ENCODE measurements at regions not wholly inside any gene's neighbourhood (a gene's known extent, or its start where the extent isn't known, plus 50 kb on each side); places are given as distances from the start of the nearest gene placed in this dataset.

DNA sequence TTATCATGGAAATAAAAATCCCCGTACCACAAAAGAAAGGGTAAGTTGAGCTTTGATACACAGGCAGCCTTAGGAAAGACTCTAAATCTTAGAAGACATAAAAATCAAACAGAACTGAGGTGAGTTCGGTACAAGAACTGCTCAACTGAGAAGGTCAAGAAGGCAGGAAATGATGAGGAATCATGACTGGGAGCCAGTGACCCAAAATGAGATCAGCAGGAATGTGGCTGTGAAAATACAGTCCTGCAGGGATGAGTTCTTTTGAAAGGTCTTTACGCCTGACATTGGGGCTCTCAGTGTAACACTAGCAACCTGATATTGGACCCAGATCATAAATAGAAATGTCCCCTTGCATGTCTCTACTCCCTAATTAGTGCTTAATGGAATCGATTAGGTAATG lies 56.3 kb upstream of the CDH11 start:
- Histone ChIP-seq H3K4me3 (ENCODE audit: control extremely low read depth in 1 of 5, extremely low read depth in 1 of 5, insufficient read depth in 1 of 5, low read depth in 2 of 5, low read length in 4 of 5) (no peak overlapping the region), H3K4me1 (ENCODE audit: control insufficient read depth in 2 of 2, insufficient read depth in 2 of 2, low read length in 2 of 2) (no peaks in the 10 kb centered on the region), H3K9me3 (ENCODE audit: control extremely low read depth in 1 of 3, control insufficient read depth in 2 of 3, insufficient read depth in 1 of 3, low read length in 2 of 3) (no peaks in the 10 kb centered on the region), H3K27me3 (replicated peaks in 1 of 4; ENCODE audit: control extremely low read depth in 1 of 4, control insufficient read depth in 3 of 4, insufficient read depth in 4 of 4, low read length in 3 of 4) (no peaks in the 10 kb centered on the region), H3K36me3 (replicated peaks in 1 of 2; ENCODE audit: control extremely low read depth in 1 of 2, control insufficient read depth in 1 of 2, extremely low read depth in 1 of 2, insufficient read depth in 2 of 2, low read length in 1 of 2) (no peaks in the 10 kb centered on the region), H4K20me1 (ENCODE audit: control insufficient read depth, insufficient read depth, low read length, poor library complexity, severe bottlenecking) (no peaks in the 10 kb centered on the region), H3K79me2 (ENCODE audit: control insufficient read depth, insufficient read depth, low read length) (no peaks in the 10 kb centered on the region), H3K9ac (ENCODE audit: low read length) (no peak overlapping the region), H3K4me2 (replicated peaks; ENCODE audit: low read depth, low read length, poor library complexity, severe bottlenecking) (no peak overlapping the region), H3K27ac (ENCODE audit: low read length in 2 of 2) (no peak overlapping the region), H2AFZ (ENCODE audit: insufficient read depth, low read depth, low read length, poor library complexity, severe bottlenecking) (no peak overlapping the region)
- Mint-ChIP-seq H3K4me3 (no peak overlapping the region), H3K27me3 (no peaks in the 10 kb centered on the region), H3K4me1 (no peaks in the 10 kb centered on the region), H3K9me3 (ENCODE audit: insufficient read depth) (peaks cover 2% of the 10 kb centered on the region), H3K27ac (no peak overlapping the region)
- TF ChIP-seq, protein P1, sequence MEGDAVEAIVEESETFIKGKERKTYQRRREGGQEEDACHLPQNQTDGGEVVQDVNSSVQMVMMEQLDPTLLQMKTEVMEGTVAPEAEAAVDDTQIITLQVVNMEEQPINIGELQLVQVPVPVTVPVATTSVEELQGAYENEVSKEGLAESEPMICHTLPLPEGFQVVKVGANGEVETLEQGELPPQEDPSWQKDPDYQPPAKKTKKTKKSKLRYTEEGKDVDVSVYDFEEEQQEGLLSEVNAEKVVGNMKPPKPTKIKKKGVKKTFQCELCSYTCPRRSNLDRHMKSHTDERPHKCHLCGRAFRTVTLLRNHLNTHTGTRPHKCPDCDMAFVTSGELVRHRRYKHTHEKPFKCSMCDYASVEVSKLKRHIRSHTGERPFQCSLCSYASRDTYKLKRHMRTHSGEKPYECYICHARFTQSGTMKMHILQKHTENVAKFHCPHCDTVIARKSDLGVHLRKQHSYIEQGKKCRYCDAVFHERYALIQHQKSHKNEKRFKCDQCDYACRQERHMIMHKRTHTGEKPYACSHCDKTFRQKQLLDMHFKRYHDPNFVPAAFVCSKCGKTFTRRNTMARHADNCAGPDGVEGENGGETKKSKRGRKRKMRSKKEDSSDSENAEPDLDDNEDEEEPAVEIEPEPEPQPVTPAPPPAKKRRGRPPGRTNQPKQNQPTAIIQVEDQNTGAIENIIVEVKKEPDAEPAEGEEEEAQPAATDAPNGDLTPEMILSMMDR (IDR thresholded peaks at IDR 0.05) = no peak
- no peak for TF ChIP-seq EZH2 (IDR thresholded peaks at IDR 0.05; ENCODE audit: borderline replicate concordance, insufficient read depth, low read depth, low read length, poor library complexity, severe bottlenecking)
- ChIA-PET POLR2A (no interaction called here), CTCF (no interaction called here)
- intact Hi-C loops (cut with micrococcal nuclease) = no loop called here
- 80% methylated on average over 1 of the region's 4 CpGs for WGBS (ENCODE audit: insufficient coverage)
- no peak for ATAC-seq (ENCODE audit: low read depth)
- DNase-seq = no peak

DNA sequence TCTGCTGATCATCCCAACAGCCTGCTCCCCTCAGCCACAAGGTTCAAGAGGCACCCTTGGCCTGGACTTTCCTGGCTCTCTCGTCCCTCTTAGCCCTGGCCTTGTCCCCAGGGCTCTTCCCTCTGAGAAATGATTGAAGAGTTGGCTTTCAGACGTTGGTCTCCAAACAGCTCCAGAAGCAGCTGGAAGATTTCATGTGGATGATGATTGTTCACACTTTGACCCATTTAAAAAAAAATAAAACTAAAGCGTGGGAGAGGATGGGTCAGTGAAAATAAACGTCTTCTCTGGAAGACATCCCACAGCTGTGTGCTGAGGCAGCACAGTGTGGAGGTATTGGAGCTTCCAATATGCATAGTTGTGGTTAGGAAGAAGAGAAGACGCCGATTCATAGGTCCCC lies 54.7 kb upstream of the CDH11 start:
- Histone ChIP-seq H3K4me3 (ENCODE audit: control extremely low read depth in 1 of 5, extremely low read depth in 1 of 5, insufficient read depth in 1 of 5, low read depth in 2 of 5, low read length in 4 of 5) (no peak overlapping the region), H3K27ac (ENCODE audit: low read length in 2 of 2) (no peak overlapping the region), H2AFZ (ENCODE audit: insufficient read depth, low read depth, low read length, poor library complexity, severe bottlenecking) (no peak overlapping the region), H3K4me1 (ENCODE audit: control insufficient read depth in 2 of 2, insufficient read depth in 2 of 2, low read length in 2 of 2) (no peaks in the 10 kb centered on the region), H3K4me2 (replicated peaks; ENCODE audit: low read depth, low read length, poor library complexity, severe bottlenecking) (no peak overlapping the region), H3K79me2 (ENCODE audit: control insufficient read depth, insufficient read depth, low read length) (no peaks in the 10 kb centered on the region), H3K9ac (ENCODE audit: low read length) (no peak overlapping the region), H3K36me3 (replicated peaks in 1 of 2; ENCODE audit: control extremely low read depth in 1 of 2, control insufficient read depth in 1 of 2, extremely low read depth in 1 of 2, insufficient read depth in 2 of 2, low read length in 1 of 2) (no peaks in the 10 kb centered on the region), H4K20me1 (ENCODE audit: control insufficient read depth, insufficient read depth, low read length, poor library complexity, severe bottlenecking) (no peaks in the 10 kb centered on the region), H3K27me3 (replicated peaks in 1 of 4; ENCODE audit: control extremely low read depth in 1 of 4, control insufficient read depth in 3 of 4, insufficient read depth in 4 of 4, low read length in 3 of 4) (no peaks in the 10 kb centered on the region), H3K9me3 (ENCODE audit: control extremely low read depth in 1 of 3, control insufficient read depth in 2 of 3, insufficient read depth in 1 of 3, low read length in 2 of 3) (no peaks in the 10 kb centered on the region)
- ATAC-seq (ENCODE audit: low read depth) (no peak), DNase-seq (no peak)
- H3K27ac Mint-ChIP-seq = no peak overlapping the region
- ChIA-PET POLR2A (no interaction called here), CTCF (no interaction called here)
- intact Hi-C loops (cut with micrococcal nuclease) = no loop called here
- TF ChIP-seq, protein P1 (IDR thresholded peaks at IDR 0.05) = no peak
- TF ChIP-seq EZH2 (IDR thresholded peaks at IDR 0.05; ENCODE audit: borderline replicate concordance, insufficient read depth, low read depth, low read length, poor library complexity, severe bottlenecking) = no peak
- no peaks in the 10 kb centered on the region for H3K27me3 Mint-ChIP-seq
- WGBS (ENCODE audit: insufficient coverage) = 64% methylated on average over 3 of the region's 6 CpGs
- no peak overlapping the region for H3K4me3 Mint-ChIP-seq
- peaks cover 2% of the 10 kb centered on the region for H3K9me3 Mint-ChIP-seq (ENCODE audit: insufficient read depth)
- H3K4me1 Mint-ChIP-seq = no peaks in the 10 kb centered on the region
